Stomach (tissue), 4 donors: ENCODE measurements at regions not wholly inside any gene's neighbourhood (a gene's known extent, or its start where the extent isn't known, plus 50 kb on each side); places are given as distances from the start of the nearest gene placed in this dataset.

Source experiments
- CTCF ChIP-seq, 7 experiments: fragments of 450-650 bp in 4 of 7; fragments of 200-600 bp in 3 of 7; sonication (generic) in 3 of 7; IDR thresholded peaks; one replicate each; pipeline ENCODE4 v1.5.1; 2016 to 2019; ENCODE audit warnings: antibody characterized with exemption in 7 of 7, control low read depth in 2 of 7, mild to moderate bottlenecking in 1 of 7
- EP300 ChIP-seq: sonication (generic); formaldehyde crosslinking; IDR thresholded peaks from one replicate; pipeline ENCODE4 v1.6.1; 2017; ENCODE audit warnings: antibody characterized with exemption
- POLR2A ChIP-seq, 4 donors: fragments of 450-650 bp; IDR thresholded peaks; one replicate each; pipeline ENCODE4 v1.6.1; 2016; ENCODE audit warnings: antibody characterized with exemption in 4 of 4, control low read depth in 2 of 4, mild to moderate bottlenecking in 1 of 4, moderate library complexity in 1 of 4
- POLR2AphosphoS5 ChIP-seq, 3 donors: sonication (generic); formaldehyde crosslinking; IDR thresholded peaks; one replicate each; pipeline ENCODE4 v1.6.1; 2016; ENCODE audit warnings: antibody characterized with exemption in 3 of 3

GRCh38 chr10:4150676-4151075, 365.7 kb upstream of the KLF6 start:
- TF ChIP-seq CTCF (IDR thresholded peaks at IDR 0.05) (no peak), POLR2A (IDR thresholded peaks at IDR 0.05) (no peak), POLR2AphosphoS5 (IDR thresholded peaks at IDR 0.05) (no peak), EP300 (no peak)
